ENCODE measurements at regions not wholly inside any gene's neighbourhood (a gene's known extent, or its start where the extent isn't known, plus 50 kb on each side); places are given as distances from the start of the nearest gene placed in this dataset.
A peak's percentile ranks its signal among the peaks of the same experiment; 100 is the strongest.

- DNase-seq (ENCODE audit: low read depth) = no peak
- no peak for FAIRE-seq
- H3K36me3 ChIP-seq (ENCODE audit: control insufficient read depth, insufficient read depth, low read length) = no peaks in the 10 kb centered on the region
- no peak for TF ChIP-seq CTCF (IDR thresholded peaks at IDR 0.05; ENCODE audit: insufficient read depth, low read length, severe bottlenecking)
- no peaks in the 10 kb centered on the region for H3K27me3 ChIP-seq (ENCODE audit: control insufficient read depth, insufficient read depth, low read length)
- no peak overlapping the region for H3K4me3 ChIP-seq (ENCODE audit: low read depth, low read length)
Measured at GRCh38 chr6:105874835-105875626, 211.1 kb upstream of the PRDM1 start.

- FAIRE-seq = no peak
- Histone ChIP-seq H3K36me3 (ENCODE audit: control insufficient read depth, insufficient read depth, low read length) (no peaks in the 10 kb centered on the region), H3K4me3 (ENCODE audit: low read depth, low read length) (no peak overlapping the region), H3K27me3 (ENCODE audit: control insufficient read depth, insufficient read depth, low read length) (no peaks in the 10 kb centered on the region)
- no peak for TF ChIP-seq CTCF (IDR thresholded peaks at IDR 0.05; ENCODE audit: insufficient read depth, low read length, severe bottlenecking)
- no peak for DNase-seq (ENCODE audit: low read depth)
Measured at GRCh38 chr6:105873799-105874198, 212.3 kb upstream of the PRDM1 start.

- no peak for FAIRE-seq
- no peak overlapping the region for H3K4me3 ChIP-seq (ENCODE audit: low read depth, low read length)
- TF ChIP-seq CTCF (IDR thresholded peaks at IDR 0.05; ENCODE audit: insufficient read depth, low read length, severe bottlenecking) = no peak
Measured at GRCh38 chr6:105873211-105873704, 212.9 kb upstream of the PRDM1 start.

GRCh38 chr6:105872249-105872648 lies 213.9 kb upstream of the PRDM1 start:
- Histone ChIP-seq H3K36me3 (ENCODE audit: control insufficient read depth, insufficient read depth, low read length) (no peaks in the 10 kb centered on the region), H3K4me3 (ENCODE audit: low read depth, low read length) (no peak overlapping the region), H3K27me3 (ENCODE audit: control insufficient read depth, insufficient read depth, low read length) (no peaks in the 10 kb centered on the region)
- no peak for DNase-seq (ENCODE audit: low read depth)
- TF ChIP-seq CTCF (IDR thresholded peaks at IDR 0.05; ENCODE audit: insufficient read depth, low read length, severe bottlenecking) = no peak
- FAIRE-seq = no peak

More at GRCh38 chr6:105873211-105873704, 212.9 kb upstream of the PRDM1 start:
- H3K27me3 ChIP-seq (ENCODE audit: control insufficient read depth, insufficient read depth, low read length) = no peaks in the 10 kb centered on the region
- H3K36me3 ChIP-seq (ENCODE audit: control insufficient read depth, insufficient read depth, low read length) = no peaks in the 10 kb centered on the region
- peak; percentile 3 for DNase-seq (ENCODE audit: low read depth)

GRCh38 chr6:105871542-105871941 lies 214.6 kb upstream of the PRDM1 start:
- Histone ChIP-seq H3K4me3 (ENCODE audit: low read depth, low read length) (no peak overlapping the region), H3K27me3 (ENCODE audit: control insufficient read depth, insufficient read depth, low read length) (no peaks in the 10 kb centered on the region), H3K36me3 (ENCODE audit: control insufficient read depth, insufficient read depth, low read length) (no peaks in the 10 kb centered on the region)
- TF ChIP-seq CTCF (IDR thresholded peaks at IDR 0.05; ENCODE audit: insufficient read depth, low read length, severe bottlenecking) = no peak
- DNase-seq (ENCODE audit: low read depth) (no peak), FAIRE-seq (no peak)

All from bronchial epithelial cell (primary cell).